Osteoblast (primary cell): ENCODE measurements at regions not wholly inside any gene's neighbourhood (a gene's known extent, or its start where the extent isn't known, plus 50 kb on each side); places are given as distances from the start of the nearest gene placed in this dataset.

Source experiments
- DNase-seq: peaks from one replicate; pipeline ENCODE4 v3.0.0; 2011; ENCODE audit warnings: low spot score, mixed read lengths; ENCODE audit not compliant: insufficient read length; ENCODE audit errors: missing footprints
- H2AFZ ChIP-seq: 2 replicates; pipeline ENCODE4 v1.6.0; 2011; ENCODE audit warnings: mild to moderate bottlenecking, low read length
- H3K27ac ChIP-seq: 2 replicates; pipeline ENCODE4 v1.5.1; 2011; ENCODE audit warnings: mild to moderate bottlenecking, low read depth, low read length, moderate library complexity
- H3K27me3 ChIP-seq: 2 replicates; pipeline ENCODE4 v1.6.0; 2012; ENCODE audit warnings: mild to moderate bottlenecking, control low read depth, inconsistent platforms, low read length, moderate library complexity; ENCODE audit not compliant: insufficient read depth
- H3K36me3 ChIP-seq: 2 replicates; pipeline ENCODE4 v1.5.1; 2011; ENCODE audit warnings: mild to moderate bottlenecking, low read length, control low read depth, moderate library complexity; ENCODE audit not compliant: insufficient read depth
- H3K4me1 ChIP-seq: 2 replicates; pipeline ENCODE4 v1.5.1; 2011; ENCODE audit warnings: mild to moderate bottlenecking, low read length, control low read depth, moderate library complexity; ENCODE audit not compliant: insufficient read depth
- H3K4me2 ChIP-seq: 2 replicates; pipeline ENCODE4 v1.6.0; 2011; ENCODE audit warnings: mild to moderate bottlenecking, low read length; ENCODE audit not compliant: insufficient read depth
- H3K4me3 ChIP-seq: fragments of 200-600 bp; sonication (generic); 3 replicates; pipeline ENCODE4 v1.5.1; 2012; ENCODE audit warnings: mild to moderate bottlenecking, low read length, inconsistent platforms; ENCODE audit not compliant: insufficient read depth
- H3K79me2 ChIP-seq: 2 replicates; pipeline ENCODE4 v1.6.0; 2012; ENCODE audit warnings: mild to moderate bottlenecking, low read length, control low read depth, inconsistent platforms; ENCODE audit not compliant: insufficient read depth
- H3K9me3 ChIP-seq: 2 replicates; pipeline ENCODE4 v1.5.1; 2011; ENCODE audit warnings: low read depth, low read length, control low read depth
- H4K20me1 ChIP-seq: 2 replicates; pipeline ENCODE4 v1.6.0; 2012; ENCODE audit warnings: mild to moderate bottlenecking, low read length, control low read depth; ENCODE audit not compliant: insufficient read depth
- CTCF ChIP-seq: IDR thresholded peaks from 2 replicates; pipeline ENCODE4 v1.5.1; 2011; ENCODE audit warnings: mild to moderate bottlenecking, low read depth, low read length, moderate library complexity; ENCODE audit errors: extremely low read depth

- Histone ChIP-seq H3K36me3 (no peaks in the 10 kb centered on the region), H3K27me3 (peaks cover 21% of the 10 kb centered on the region), H3K4me3 (no peak overlapping the region), H4K20me1 (no peaks in the 10 kb centered on the region), H3K4me1 (peaks cover 3% of the 10 kb centered on the region), H3K9me3 (no peaks in the 10 kb centered on the region), H3K79me2 (no peaks in the 10 kb centered on the region), H3K27ac (no peak overlapping the region), H2AFZ (no peak overlapping the region), H3K4me2 (no peak overlapping the region)
- no peak for TF ChIP-seq CTCF
- DNase-seq: no peak
Measured at GRCh38 chr20:56809668-56810067, 180.6 kb downstream of the TFAP2C start.

GRCh38 chr20:56810141-56810540, 181.0 kb downstream of the TFAP2C start:
- H3K27me3 ChIP-seq: peaks cover 21% of the 10 kb centered on the region
- no peak overlapping the region for H3K4me3 ChIP-seq
- H3K4me2 ChIP-seq: no peak overlapping the region
- no peak overlapping the region for H2AFZ ChIP-seq
- H3K4me1 ChIP-seq: no peaks in the 10 kb centered on the region
- H3K27ac ChIP-seq: no peak overlapping the region
- no peaks in the 10 kb centered on the region for H4K20me1 ChIP-seq
- no peak for TF ChIP-seq CTCF
- H3K79me2 ChIP-seq: no peaks in the 10 kb centered on the region
- no peaks in the 10 kb centered on the region for H3K36me3 ChIP-seq
- no peak for DNase-seq
- no peaks in the 10 kb centered on the region for H3K9me3 ChIP-seq

- H3K27ac ChIP-seq: no peak overlapping the region
- H3K9me3 ChIP-seq: no peaks in the 10 kb centered on the region
- peaks cover 3% of the 10 kb centered on the region for H3K27me3 ChIP-seq
- no peak overlapping the region for H3K4me2 ChIP-seq
- no peaks in the 10 kb centered on the region for H3K79me2 ChIP-seq
- no peak overlapping the region for H3K4me3 ChIP-seq
- DNase-seq: no peak
- no peak overlapping the region for H2AFZ ChIP-seq
- TF ChIP-seq CTCF: no peak
- no peaks in the 10 kb centered on the region for H3K4me1 ChIP-seq
- H4K20me1 ChIP-seq: no peaks in the 10 kb centered on the region
- H3K36me3 ChIP-seq: no peaks in the 10 kb centered on the region
Measured at GRCh38 chr20:56815796-56816195, 186.7 kb downstream of the TFAP2C start.

- Histone ChIP-seq H3K36me3 (no peaks in the 10 kb centered on the region), H3K4me2 (no peak overlapping the region), H2AFZ (no peak overlapping the region), H3K79me2 (no peaks in the 10 kb centered on the region), H3K4me3 (no peak overlapping the region), H3K27me3 (peaks cover 5% of the 10 kb centered on the region), H3K9me3 (no peaks in the 10 kb centered on the region), H3K27ac (no peak overlapping the region), H4K20me1 (no peaks in the 10 kb centered on the region), H3K4me1 (no peaks in the 10 kb centered on the region)
- no peak for DNase-seq
- TF ChIP-seq CTCF: no peak
Measured at GRCh38 chr20:56816349-56816748, 187.2 kb downstream of the TFAP2C start.
